Vagina (tissue), 2 donors: ENCODE measurements at regions not wholly inside any gene's neighbourhood (a gene's known extent, or its start where the extent isn't known, plus 50 kb on each side); places are given as distances from the start of the nearest gene placed in this dataset.
"Not testable (repeated sequence)": the region's sequence is repeated elsewhere in the genome, so short reads cannot be mapped to it uniquely, and the experiment has no call there.

Experiments used
- DNase-seq, 2 donors: peaks; one replicate each; pipeline ENCODE4 v3.0.0-alpha.2; 2017; ENCODE audit errors: extremely low spot score in 2 of 2
- H3K27ac ChIP-seq: fragments of 200-600 bp; sonication (generic); one replicate; pipeline ENCODE4 v1.5.1; 2019
- H3K27me3 ChIP-seq: fragments of 200-600 bp; sonication (generic); one replicate; pipeline ENCODE4 v1.5.1; 2019
- H3K36me3 ChIP-seq, 2 donors: fragments of 200-600 bp; sonication (generic); one replicate each; pipeline ENCODE4 v1.5.1; 2017 to 2019
- H3K4me1 ChIP-seq: fragments of 200-600 bp; sonication (generic); one replicate; pipeline ENCODE4 v1.5.1; 2019
- H3K4me3 ChIP-seq, 2 donors: fragments of 200-600 bp; sonication (generic); 1 replicate in 1 of 2; 2 replicates in 1 of 2; pipeline ENCODE4 v1.5.1; 2016 to 2019
- H3K9me3 ChIP-seq: fragments of 200-600 bp; sonication (generic); one replicate; pipeline ENCODE4 v1.5.1; 2019
- POLR2A ChIP-seq, 2 donors: fragments of 450-650 bp; IDR thresholded peaks; one replicate each; pipeline ENCODE4 v1.6.1; 2017; ENCODE audit warnings: antibody characterized with exemption in 2 of 2, mild to moderate bottlenecking in 2 of 2, moderate library complexity in 2 of 2
- POLR2AphosphoS5 ChIP-seq, 2 donors: sonication (generic); formaldehyde crosslinking; IDR thresholded peaks; one replicate each; pipeline ENCODE4 v1.9.0; 2017; ENCODE audit warnings: antibody characterized with exemption in 2 of 2, mild to moderate bottlenecking in 2 of 2, low read depth in 1 of 2; ENCODE audit not compliant: insufficient read depth in 1 of 2
- intact Hi-C: fragments of 100-400 bp; cut with DNase I; formaldehyde crosslinking; loops from one replicate; pipeline ENCODE4 v1.15.1; 2023
- TF ChIP-seq, protein P1 (sequence below), 3 experiments: fragments of 450-650 bp in 2 of 3; fragments of 200-600 bp in 1 of 3; sonication (generic) in 1 of 3; IDR thresholded peaks; one replicate each; pipeline ENCODE4 v1.5.1; 2017 to 2019; ENCODE audit warnings: antibody characterized with exemption in 3 of 3, mild to moderate bottlenecking in 2 of 3, moderate library complexity in 2 of 3

GRCh38 chr3:193165431-193166120 lies 75.4 kb upstream of the PLAAT1 start:
- Histone ChIP-seq H3K4me3 (no peak overlapping the region), H3K36me3 (no peaks in the 10 kb centered on the region), H3K4me1 (no peaks in the 10 kb centered on the region), H3K27ac (no peak overlapping the region), H3K27me3 (no peaks in the 10 kb centered on the region), H3K9me3 (no peaks in the 10 kb centered on the region)
- no peak for DNase-seq
- no peak for TF ChIP-seq POLR2AphosphoS5 (IDR thresholded peaks at IDR 0.05; ENCODE audit: insufficient read depth in 1 of 2, low read depth in 1 of 2)
- no peak for TF ChIP-seq POLR2A (IDR thresholded peaks at IDR 0.05)
- TF ChIP-seq, protein P1, sequence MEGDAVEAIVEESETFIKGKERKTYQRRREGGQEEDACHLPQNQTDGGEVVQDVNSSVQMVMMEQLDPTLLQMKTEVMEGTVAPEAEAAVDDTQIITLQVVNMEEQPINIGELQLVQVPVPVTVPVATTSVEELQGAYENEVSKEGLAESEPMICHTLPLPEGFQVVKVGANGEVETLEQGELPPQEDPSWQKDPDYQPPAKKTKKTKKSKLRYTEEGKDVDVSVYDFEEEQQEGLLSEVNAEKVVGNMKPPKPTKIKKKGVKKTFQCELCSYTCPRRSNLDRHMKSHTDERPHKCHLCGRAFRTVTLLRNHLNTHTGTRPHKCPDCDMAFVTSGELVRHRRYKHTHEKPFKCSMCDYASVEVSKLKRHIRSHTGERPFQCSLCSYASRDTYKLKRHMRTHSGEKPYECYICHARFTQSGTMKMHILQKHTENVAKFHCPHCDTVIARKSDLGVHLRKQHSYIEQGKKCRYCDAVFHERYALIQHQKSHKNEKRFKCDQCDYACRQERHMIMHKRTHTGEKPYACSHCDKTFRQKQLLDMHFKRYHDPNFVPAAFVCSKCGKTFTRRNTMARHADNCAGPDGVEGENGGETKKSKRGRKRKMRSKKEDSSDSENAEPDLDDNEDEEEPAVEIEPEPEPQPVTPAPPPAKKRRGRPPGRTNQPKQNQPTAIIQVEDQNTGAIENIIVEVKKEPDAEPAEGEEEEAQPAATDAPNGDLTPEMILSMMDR (IDR thresholded peaks at IDR 0.05), result no peak
- intact Hi-C loops, result no loop called here

GRCh38 chr3:193168931-193169330 lies 72.1 kb upstream of the PLAAT1 start:
- DNase-seq, result no peak
- Histone ChIP-seq H3K4me3 (no peak overlapping the region), H3K27ac (no peak overlapping the region), H3K36me3 (no peaks in the 10 kb centered on the region), H3K4me1 (no peaks in the 10 kb centered on the region), H3K27me3 (no peaks in the 10 kb centered on the region), H3K9me3 (no peaks in the 10 kb centered on the region)
- TF ChIP-seq, protein P1 (IDR thresholded peaks at IDR 0.05), result no peak
- TF ChIP-seq POLR2AphosphoS5 (IDR thresholded peaks at IDR 0.05; ENCODE audit: insufficient read depth in 1 of 2, low read depth in 1 of 2) (no peak), POLR2A (IDR thresholded peaks at IDR 0.05) (no peak)
- intact Hi-C loops, result no loop called here

GRCh38 chr3:193174140-193174539 lies 66.9 kb upstream of the PLAAT1 start:
- H3K27me3 ChIP-seq, result no peaks in the 10 kb centered on the region
- no peaks in the 10 kb centered on the region for H3K4me1 ChIP-seq
- TF ChIP-seq, protein P1 (IDR thresholded peaks at IDR 0.05), result no peak
- TF ChIP-seq POLR2A (IDR thresholded peaks at IDR 0.05) (no peak), POLR2AphosphoS5 (IDR thresholded peaks at IDR 0.05; ENCODE audit: insufficient read depth in 1 of 2, low read depth in 1 of 2) (no peak)
- intact Hi-C loops, result no loop called here
- no peak overlapping the region for H3K27ac ChIP-seq
- no peaks in the 10 kb centered on the region for H3K36me3 ChIP-seq
- H3K9me3 ChIP-seq, result no peaks in the 10 kb centered on the region
- no peak overlapping the region for H3K4me3 ChIP-seq
- no peak for DNase-seq

GRCh38 chr3:193179332-193180012 lies 61.5 kb upstream of the PLAAT1 start:
- H3K4me1 ChIP-seq, H3K27ac ChIP-seq, H3K4me3 ChIP-seq, H3K36me3 ChIP-seq, intact Hi-C loops, DNase-seq, H3K9me3 ChIP-seq, H3K27me3 ChIP-seq: not testable (repeated sequence)

DNA sequence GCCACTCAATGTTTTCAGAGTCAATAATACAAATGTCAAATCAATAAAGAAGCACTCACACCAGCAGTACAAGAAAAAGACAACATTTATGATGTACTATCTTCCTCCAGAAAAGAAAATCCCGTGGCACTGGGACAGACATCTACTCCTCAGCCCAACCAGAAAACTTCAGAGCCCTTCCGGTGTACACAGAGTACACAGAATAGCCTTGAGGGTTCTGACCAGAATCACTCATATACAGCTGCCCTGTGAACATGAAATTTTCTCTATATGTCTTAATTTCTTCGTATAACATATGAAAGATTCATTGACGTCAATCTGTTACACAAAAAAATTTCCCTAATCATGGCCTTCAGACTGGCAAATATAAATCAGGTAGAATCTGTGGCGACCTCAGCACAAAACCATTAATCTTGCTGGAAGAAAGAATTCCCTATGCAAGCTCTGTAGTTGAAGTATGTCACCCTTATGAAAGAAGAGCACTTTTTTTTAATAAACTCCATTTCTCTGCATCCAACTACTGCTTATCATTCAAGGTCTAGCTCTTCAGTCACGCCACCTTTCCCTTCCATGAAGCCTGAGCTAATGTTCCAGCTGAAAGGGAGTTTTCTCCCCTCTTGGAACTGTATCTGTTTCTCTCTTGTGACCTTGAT lies 53.8 kb upstream of the PLAAT1 start:
- Histone ChIP-seq H3K4me1 (no peaks in the 10 kb centered on the region), H3K9me3 (no peaks in the 10 kb centered on the region), H3K4me3 (no peak overlapping the region), H3K27ac (no peak overlapping the region), H3K36me3 (no peaks in the 10 kb centered on the region), H3K27me3 (no peaks in the 10 kb centered on the region)
- DNase-seq, result no peak
- TF ChIP-seq POLR2AphosphoS5 (IDR thresholded peaks at IDR 0.05; ENCODE audit: insufficient read depth in 1 of 2, low read depth in 1 of 2), result no peak
- TF ChIP-seq, protein P1 (IDR thresholded peaks at IDR 0.05), result no peak
- TF ChIP-seq POLR2A (IDR thresholded peaks at IDR 0.05), result no peak
- intact Hi-C loops, result no loop called here
